GM12878 (cell line): ENCODE measurements at regions not wholly inside any gene's neighbourhood (a gene's known extent, or its start where the extent isn't known, plus 50 kb on each side); places are given as distances from the start of the nearest gene placed in this dataset.

Source experiments
- CTCF ChIP-seq, 3 experiments: IDR thresholded peaks in 2 of 3; conservative IDR thresholded peaks in 1 of 3; 2 replicates each; pipeline ENCODE4 v1.5.1; 2011; ENCODE audit warnings: low read depth in 3 of 3, low read length in 3 of 3, mild to moderate bottlenecking in 3 of 3, control low read depth in 2 of 3, moderate library complexity in 2 of 3, inconsistent platforms in 1 of 3, mixed read lengths in 1 of 3; ENCODE audit not compliant: control insufficient read depth in 2 of 3, insufficient read depth in 1 of 3; ENCODE audit errors: extremely low read depth in 1 of 3
- ESRRA ChIP-seq: IDR thresholded peaks from 2 replicates; pipeline ENCODE4 v1.6.1; 2012; ENCODE audit warnings: mild to moderate bottlenecking, low read length, improper control_type of control experiment
- EZH2 ChIP-seq: IDR thresholded peaks from 2 replicates; pipeline ENCODE4 v1.6.1; 2012; ENCODE audit warnings: low read depth, mild to moderate bottlenecking, control low read depth, inconsistent platforms, low read length, borderline replicate concordance; ENCODE audit not compliant: control insufficient read depth
- PAX8 ChIP-seq: fragments of 450-650 bp; IDR thresholded peaks from 2 replicates; pipeline ENCODE4 v1.6.1; 2017; ENCODE audit warnings: mild to moderate bottlenecking, moderate library complexity
- REST ChIP-seq: IDR thresholded peaks from 2 replicates; pipeline ENCODE4 v1.6.1; 2012; ENCODE audit warnings: mild to moderate bottlenecking, low read depth, low read length
- USF2 ChIP-seq: IDR thresholded peaks from 2 replicates; pipeline ENCODE4 v1.6.1; 2011; ENCODE audit warnings: low read depth, low read length, improper control_type of control experiment, borderline replicate concordance

GRCh38 chr12:72888693-72889092 is 616.5 kb downstream of the TRHDE start:
- TF ChIP-seq CTCF (IDR thresholded peaks at IDR 0.05 in 2 of 3, conservative IDR thresholded peaks at IDR 0.05 in 1 of 3; ENCODE audit: control insufficient read depth in 2 of 3, extremely low read depth in 1 of 3, insufficient read depth in 1 of 3, low read depth in 3 of 3, low read length in 3 of 3): no peak
- TF ChIP-seq EZH2: no peak
- TF ChIP-seq ESRRA: no peak
- no peak for TF ChIP-seq REST
- no peak for TF ChIP-seq USF2
- TF ChIP-seq PAX8: no peak
